ENCODE measurements at regions not wholly inside any gene's neighbourhood (a gene's known extent, or its start where the extent isn't known, plus 50 kb on each side); places are given as distances from the start of the nearest gene placed in this dataset.
"Not testable (repeated sequence)": the region's sequence is repeated elsewhere in the genome, so short reads cannot be mapped to it uniquely, and the experiment has no call there.

- Histone ChIP-seq H3K36me3 (no peaks in the 10 kb centered on the region), H3K9me3 (peaks cover 0 to 4% (median 0%) of the 10 kb centered on the region in 3 donors), H3K4me1 (no peaks in the 10 kb centered on the region), H3K27ac (no peak overlapping the region), H3K27me3 (peaks cover 0 to under 1% (median 0%) of the 10 kb centered on the region in 3 donors), H3K4me3 (no peak overlapping the region)
- DNase-seq (no peak), ATAC-seq (no peak)
- intact Hi-C loops (cut with DNase I; ENCODE audit: low total_unique reads) = no loop called here
- TF ChIP-seq POLR2A (IDR thresholded peaks at IDR 0.05) (no peak), CTCF (IDR thresholded peaks at IDR 0.05 in 4 of 5, conservative IDR thresholded peaks at IDR 0.05 in 1 of 5) (peak; percentile 10 to 36 (median 32))
- in situ Hi-C loops (cut with MboI; ENCODE audit: low sequenced_read_pairs in 4 of 4) = no loop called here
Observed at GRCh38 chr2:238513346-238513745, 86.6 kb downstream of the ASB1 start.

- H3K4me3 ChIP-seq; DNase-seq; intact Hi-C loops (cut with DNase I; ENCODE audit: low total_unique reads); ATAC-seq; H3K36me3 ChIP-seq; H3K27me3 ChIP-seq; H3K27ac ChIP-seq; H3K9me3 ChIP-seq; in situ Hi-C loops (cut with MboI; ENCODE audit: low sequenced_read_pairs in 4 of 4); H3K4me1 ChIP-seq: not testable (repeated sequence)
Observed at GRCh38 chr2:238514024-238514423, 87.3 kb downstream of the ASB1 start.

- Histone ChIP-seq H3K27me3 (no peaks in the 10 kb centered on the region), H3K4me3 (no peak overlapping the region), H3K27ac (no peak overlapping the region), H3K9me3 (peaks cover 0 to 4% (median 0%) of the 10 kb centered on the region in 3 donors), H3K4me1 (no peaks in the 10 kb centered on the region), H3K36me3 (no peaks in the 10 kb centered on the region)
- intact Hi-C loops (cut with DNase I; ENCODE audit: low total_unique reads) = no loop called here
- ATAC-seq (no peak), DNase-seq (no peak)
- TF ChIP-seq CTCF (IDR thresholded peaks at IDR 0.05 in 4 of 5, conservative IDR thresholded peaks at IDR 0.05 in 1 of 5) = no peak
- TF ChIP-seq POLR2A (IDR thresholded peaks at IDR 0.05) = no peak
- in situ Hi-C loops (cut with MboI; ENCODE audit: low sequenced_read_pairs in 4 of 4) = no loop called here
Observed at GRCh38 chr2:238515377-238515776, 88.7 kb downstream of the ASB1 start.

- intact Hi-C loops (cut with DNase I; ENCODE audit: low total_unique reads) = no loop called here
- ATAC-seq = no peak
Observed at GRCh38 chr2:238517209-238517608, 90.5 kb downstream of the ASB1 start.

GRCh38 chr2:238518172-238518820, 91.6 kb downstream of the ASB1 start:
- TF ChIP-seq POLR2A (IDR thresholded peaks at IDR 0.05) (no peak), CTCF (IDR thresholded peaks at IDR 0.05 in 4 of 5, conservative IDR thresholded peaks at IDR 0.05 in 1 of 5) (no peak)
- no peak overlapping the region for H3K4me3 ChIP-seq
- ATAC-seq = peak in 1 of 2 donors; percentile 55
- DNase-seq = peak in 1 of 2 donors; percentile 48
- peaks cover 0 to 4% (median 0%) of the 10 kb centered on the region in 3 donors for H3K9me3 ChIP-seq
- in situ Hi-C loops (cut with MboI; ENCODE audit: low sequenced_read_pairs in 4 of 4) = no loop called here
- H3K36me3 ChIP-seq = no peaks in the 10 kb centered on the region
- no peaks in the 10 kb centered on the region for H3K4me1 ChIP-seq
- intact Hi-C loops (cut with DNase I; ENCODE audit: low total_unique reads) = no loop called here
- H3K27me3 ChIP-seq = no peaks in the 10 kb centered on the region
- no peak overlapping the region for H3K27ac ChIP-seq

More at GRCh38 chr2:238517209-238517608, 90.5 kb downstream of the ASB1 start:
- Histone ChIP-seq H3K27me3 (no peaks in the 10 kb centered on the region), H3K36me3 (no peaks in the 10 kb centered on the region), H3K4me3 (no peak overlapping the region), H3K4me1 (no peaks in the 10 kb centered on the region), H3K9me3 (peaks cover 0 to 4% (median 0%) of the 10 kb centered on the region in 3 donors), H3K27ac (no peak overlapping the region)
- in situ Hi-C loops (cut with MboI; ENCODE audit: low sequenced_read_pairs in 4 of 4) = no loop called here
- TF ChIP-seq CTCF (IDR thresholded peaks at IDR 0.05 in 4 of 5, conservative IDR thresholded peaks at IDR 0.05 in 1 of 5) (no peak), POLR2A (IDR thresholded peaks at IDR 0.05) (no peak)
- DNase-seq = no peak
